ENCODE measurements at regions not wholly inside any gene's neighbourhood (a gene's known extent, or its start where the extent isn't known, plus 50 kb on each side); places are given as distances from the start of the nearest gene placed in this dataset.

GRCh38 chr5:174825587-174825986 lies 101.2 kb downstream of the MSX2 start:
- Histone ChIP-seq H3K4me3 (ENCODE audit: low read length) (no peak overlapping the region), H3K9ac (ENCODE audit: low read length) (no peak overlapping the region), H3K4me1 (ENCODE audit: control insufficient read depth, low read depth, low read length) (no peaks in the 10 kb centered on the region), H3K36me3 (ENCODE audit: control insufficient read depth, low read depth, low read length) (no peaks in the 10 kb centered on the region), H3K27ac (ENCODE audit: low read length) (no peak overlapping the region), H3K27me3 (ENCODE audit: control insufficient read depth, insufficient read depth, low read length) (no peaks in the 10 kb centered on the region), H3K9me3 (ENCODE audit: control insufficient read depth, low read depth, low read length) (no peaks in the 10 kb centered on the region)

GRCh38 chr5:174818430-174818829 lies 94.0 kb downstream of the MSX2 start:
- Histone ChIP-seq H3K9ac (ENCODE audit: low read length) (no peak overlapping the region), H3K9me3 (ENCODE audit: control insufficient read depth, low read depth, low read length) (no peaks in the 10 kb centered on the region), H3K4me1 (ENCODE audit: control insufficient read depth, low read depth, low read length) (no peaks in the 10 kb centered on the region)

GRCh38 chr5:174817610-174818009 lies 93.2 kb downstream of the MSX2 start:
- Histone ChIP-seq H3K9me3 (ENCODE audit: control insufficient read depth, low read depth, low read length) (no peaks in the 10 kb centered on the region), H3K36me3 (ENCODE audit: control insufficient read depth, low read depth, low read length) (no peaks in the 10 kb centered on the region), H3K4me3 (ENCODE audit: low read length) (no peak overlapping the region), H3K4me1 (ENCODE audit: control insufficient read depth, low read depth, low read length) (no peaks in the 10 kb centered on the region), H3K9ac (ENCODE audit: low read length) (no peak overlapping the region), H3K27me3 (ENCODE audit: control insufficient read depth, insufficient read depth, low read length) (no peaks in the 10 kb centered on the region), H3K27ac (ENCODE audit: low read length) (no peak overlapping the region)

More at GRCh38 chr5:174818430-174818829, 94.0 kb downstream of the MSX2 start:
- Histone ChIP-seq H3K36me3 (ENCODE audit: control insufficient read depth, low read depth, low read length) (no peaks in the 10 kb centered on the region), H3K27me3 (ENCODE audit: control insufficient read depth, insufficient read depth, low read length) (no peaks in the 10 kb centered on the region), H3K27ac (ENCODE audit: low read length) (no peak overlapping the region), H3K4me3 (ENCODE audit: low read length) (no peak overlapping the region)

- H3K4me3 ChIP-seq (ENCODE audit: low read length), result no peak overlapping the region
- H3K9me3 ChIP-seq (ENCODE audit: control insufficient read depth, low read depth, low read length), result no peaks in the 10 kb centered on the region
- no peak overlapping the region for H3K27ac ChIP-seq (ENCODE audit: low read length)
- H3K27me3 ChIP-seq (ENCODE audit: control insufficient read depth, insufficient read depth, low read length), result no peaks in the 10 kb centered on the region
- no peaks in the 10 kb centered on the region for H3K4me1 ChIP-seq (ENCODE audit: control insufficient read depth, low read depth, low read length)
- H3K36me3 ChIP-seq (ENCODE audit: control insufficient read depth, low read depth, low read length), result no peaks in the 10 kb centered on the region
- no peak overlapping the region for H3K9ac ChIP-seq (ENCODE audit: low read length)
Observed at GRCh38 chr5:174816858-174817257, 92.5 kb downstream of the MSX2 start.

DNA sequence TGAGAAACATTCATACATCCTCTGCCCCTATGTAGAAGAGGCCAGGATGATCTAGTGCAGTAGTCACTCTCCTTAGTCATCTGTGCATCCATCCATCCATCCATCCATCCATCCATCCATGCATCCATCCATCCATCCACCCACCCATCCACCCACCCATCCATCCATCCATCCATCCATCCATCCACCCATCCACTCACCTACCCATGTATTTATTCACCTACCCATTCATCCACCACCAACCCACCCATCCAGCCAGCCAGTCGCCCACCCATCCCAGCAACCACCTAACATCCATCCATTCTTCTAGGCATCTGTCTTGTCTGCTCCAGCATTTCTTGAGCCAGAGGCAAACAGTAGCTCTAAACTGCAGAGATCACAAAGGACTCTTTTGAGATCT lies 87.1 kb downstream of the MSX2 start:
- no peak overlapping the region for H3K4me3 ChIP-seq (ENCODE audit: low read length)
- no peaks in the 10 kb centered on the region for H3K9me3 ChIP-seq (ENCODE audit: control insufficient read depth, low read depth, low read length)
- H3K4me1 ChIP-seq (ENCODE audit: control insufficient read depth, low read depth, low read length), result no peaks in the 10 kb centered on the region
- H3K9ac ChIP-seq (ENCODE audit: low read length), result no peak overlapping the region
- no peaks in the 10 kb centered on the region for H3K36me3 ChIP-seq (ENCODE audit: control insufficient read depth, low read depth, low read length)
- no peak overlapping the region for H3K27ac ChIP-seq (ENCODE audit: low read length)
- H3K27me3 ChIP-seq (ENCODE audit: control insufficient read depth, insufficient read depth, low read length), result no peaks in the 10 kb centered on the region

DNA sequence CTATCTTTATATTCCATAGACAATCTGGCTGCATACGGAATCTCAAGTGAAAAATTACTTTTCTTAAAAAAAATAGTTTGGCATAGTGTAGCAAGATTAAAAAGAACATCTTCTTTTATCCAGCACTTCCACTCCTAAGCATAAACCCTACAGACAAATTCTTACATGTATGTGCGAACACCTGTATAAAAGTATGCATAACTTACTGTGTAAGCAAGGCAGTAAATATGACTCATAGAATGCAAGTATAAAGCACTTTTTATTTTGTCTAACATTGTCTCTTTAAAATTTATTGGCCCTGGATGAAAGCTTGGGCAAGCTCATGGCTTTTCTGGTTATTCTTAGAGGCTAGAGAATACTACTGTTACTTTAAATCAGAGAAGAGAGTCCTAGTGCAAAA lies 86.4 kb downstream of the MSX2 start:
- Histone ChIP-seq H3K9ac (ENCODE audit: low read length) (no peak overlapping the region), H3K27me3 (ENCODE audit: control insufficient read depth, insufficient read depth, low read length) (no peaks in the 10 kb centered on the region), H3K27ac (ENCODE audit: low read length) (no peak overlapping the region), H3K4me1 (ENCODE audit: control insufficient read depth, low read depth, low read length) (no peaks in the 10 kb centered on the region), H3K36me3 (ENCODE audit: control insufficient read depth, low read depth, low read length) (no peaks in the 10 kb centered on the region), H3K4me3 (ENCODE audit: low read length) (no peak overlapping the region), H3K9me3 (ENCODE audit: control insufficient read depth, low read depth, low read length) (no peaks in the 10 kb centered on the region)

- no peak overlapping the region for H3K4me3 ChIP-seq (ENCODE audit: low read length)
- H3K27ac ChIP-seq (ENCODE audit: low read length), result no peak overlapping the region
- no peaks in the 10 kb centered on the region for H3K27me3 ChIP-seq (ENCODE audit: control insufficient read depth, insufficient read depth, low read length)
- no peaks in the 10 kb centered on the region for H3K36me3 ChIP-seq (ENCODE audit: control insufficient read depth, low read depth, low read length)
- H3K9me3 ChIP-seq (ENCODE audit: control insufficient read depth, low read depth, low read length), result no peaks in the 10 kb centered on the region
- no peaks in the 10 kb centered on the region for H3K4me1 ChIP-seq (ENCODE audit: control insufficient read depth, low read depth, low read length)
- no peak overlapping the region for H3K9ac ChIP-seq (ENCODE audit: low read length)
Observed at GRCh38 chr5:174807471-174807870, 83.1 kb downstream of the MSX2 start.

GRCh38 chr5:174806729-174807128 lies 82.3 kb downstream of the MSX2 start:
- Histone ChIP-seq H3K4me1 (ENCODE audit: control insufficient read depth, low read depth, low read length) (no peaks in the 10 kb centered on the region), H3K4me3 (ENCODE audit: low read length) (no peak overlapping the region), H3K36me3 (ENCODE audit: control insufficient read depth, low read depth, low read length) (no peaks in the 10 kb centered on the region), H3K9ac (ENCODE audit: low read length) (no peak overlapping the region), H3K27me3 (ENCODE audit: control insufficient read depth, insufficient read depth, low read length) (no peaks in the 10 kb centered on the region), H3K9me3 (ENCODE audit: control insufficient read depth, low read depth, low read length) (no peaks in the 10 kb centered on the region), H3K27ac (ENCODE audit: low read length) (no peak overlapping the region)

DNA sequence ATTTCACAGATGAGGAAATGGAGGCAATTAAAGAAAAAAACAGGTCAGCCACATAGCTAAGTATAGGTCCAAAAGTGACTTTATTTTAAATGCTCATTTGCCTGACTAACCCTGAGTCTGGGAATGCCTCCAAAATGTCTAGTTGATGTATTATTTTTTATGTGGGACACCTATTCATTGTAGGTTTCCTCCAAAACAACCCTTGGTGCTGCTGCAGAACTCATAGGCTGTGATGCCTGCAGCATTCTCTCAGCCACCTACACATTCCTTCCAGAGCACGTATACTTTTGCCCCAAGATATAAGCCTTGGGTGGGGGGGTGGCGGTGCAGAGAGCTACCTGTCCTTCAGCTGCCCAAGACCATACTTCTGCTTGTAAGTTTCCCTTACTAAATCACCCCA lies 77.4 kb downstream of the MSX2 start:
- H3K9ac ChIP-seq (ENCODE audit: low read length), result no peak overlapping the region
- H3K27me3 ChIP-seq (ENCODE audit: control insufficient read depth, insufficient read depth, low read length), result no peaks in the 10 kb centered on the region
- H3K36me3 ChIP-seq (ENCODE audit: control insufficient read depth, low read depth, low read length), result no peaks in the 10 kb centered on the region
- no peak overlapping the region for H3K4me3 ChIP-seq (ENCODE audit: low read length)
- H3K27ac ChIP-seq (ENCODE audit: low read length), result no peak overlapping the region
- H3K9me3 ChIP-seq (ENCODE audit: control insufficient read depth, low read depth, low read length), result no peaks in the 10 kb centered on the region
- no peaks in the 10 kb centered on the region for H3K4me1 ChIP-seq (ENCODE audit: control insufficient read depth, low read depth, low read length)

DNA sequence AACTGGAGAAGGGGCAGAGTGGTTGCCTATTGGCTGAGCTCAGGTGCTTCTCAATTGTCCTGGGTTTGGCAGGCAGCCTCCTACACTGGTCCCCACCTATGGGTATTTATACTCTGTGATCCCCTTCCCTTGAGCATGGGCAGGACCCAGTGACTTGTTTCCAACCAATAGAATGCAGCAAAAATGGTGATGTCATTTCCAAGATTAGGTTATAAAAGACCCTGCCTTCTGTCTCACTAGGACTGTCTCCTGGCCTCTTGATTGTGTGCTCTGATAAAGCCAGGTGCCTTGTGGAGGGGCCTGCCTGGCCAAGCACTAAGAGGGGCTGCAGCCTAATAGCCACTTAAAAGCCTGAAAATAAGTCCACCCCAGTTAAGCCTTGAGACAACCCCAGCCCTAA lies 76.1 kb downstream of the MSX2 start:
- Histone ChIP-seq H3K4me1 (ENCODE audit: control insufficient read depth, low read depth, low read length) (no peaks in the 10 kb centered on the region), H3K9ac (ENCODE audit: low read length) (no peak overlapping the region), H3K27ac (ENCODE audit: low read length) (no peak overlapping the region), H3K36me3 (ENCODE audit: control insufficient read depth, low read depth, low read length) (no peaks in the 10 kb centered on the region), H3K27me3 (ENCODE audit: control insufficient read depth, insufficient read depth, low read length) (no peaks in the 10 kb centered on the region), H3K9me3 (ENCODE audit: control insufficient read depth, low read depth, low read length) (no peaks in the 10 kb centered on the region), H3K4me3 (ENCODE audit: low read length) (no peak overlapping the region)

DNA sequence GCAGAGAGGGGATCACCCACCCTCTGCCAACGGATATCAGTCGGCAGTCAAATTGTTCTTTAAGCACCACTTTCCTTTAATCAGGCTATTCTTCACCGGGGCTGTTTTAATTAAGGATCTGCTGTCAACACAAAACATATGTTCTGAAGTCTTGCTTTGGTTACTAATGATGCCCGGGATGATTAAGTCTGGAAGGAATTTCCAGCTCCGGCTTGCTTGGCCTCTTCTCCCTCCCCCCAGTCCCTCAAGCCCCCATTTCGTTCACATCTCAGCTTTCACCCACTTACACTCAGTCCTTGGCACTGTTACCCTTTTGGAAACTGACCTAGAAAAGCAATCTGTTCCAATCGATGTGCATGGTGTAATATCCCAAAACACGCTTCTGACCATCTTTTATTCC lies 74.7 kb downstream of the MSX2 start:
- Histone ChIP-seq H3K36me3 (ENCODE audit: control insufficient read depth, low read depth, low read length) (no peaks in the 10 kb centered on the region), H3K4me3 (ENCODE audit: low read length) (no peak overlapping the region), H3K27me3 (ENCODE audit: control insufficient read depth, insufficient read depth, low read length) (peaks cover 3% of the 10 kb centered on the region), H3K27ac (ENCODE audit: low read length) (no peak overlapping the region), H3K9ac (ENCODE audit: low read length) (no peak overlapping the region), H3K4me1 (ENCODE audit: control insufficient read depth, low read depth, low read length) (peaks cover 5% of the 10 kb centered on the region), H3K9me3 (ENCODE audit: control insufficient read depth, low read depth, low read length) (no peaks in the 10 kb centered on the region)

DNA sequence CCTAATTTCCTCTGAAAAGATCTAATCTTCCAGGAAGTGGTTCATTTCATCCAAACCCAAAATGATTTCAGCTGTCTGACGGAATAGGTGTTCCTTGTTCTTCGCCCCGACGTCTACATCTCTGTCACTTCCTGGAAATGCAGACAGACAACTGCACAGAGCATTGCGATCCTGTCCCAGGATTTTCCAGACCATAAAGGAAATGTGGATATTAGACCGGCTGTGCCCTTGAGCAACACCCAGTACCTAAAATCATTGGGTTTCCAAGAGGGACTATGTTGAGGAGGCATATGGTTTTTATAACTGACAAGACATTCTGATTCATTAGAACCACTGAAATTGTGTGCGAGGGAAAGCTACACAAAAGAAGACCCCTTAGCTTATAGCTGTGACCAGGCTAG lies 74.2 kb downstream of the MSX2 start:
- Histone ChIP-seq H3K9me3 (ENCODE audit: control insufficient read depth, low read depth, low read length) (no peaks in the 10 kb centered on the region), H3K27ac (ENCODE audit: low read length) (no peak overlapping the region), H3K4me3 (ENCODE audit: low read length) (no peak overlapping the region), H3K36me3 (ENCODE audit: control insufficient read depth, low read depth, low read length) (no peaks in the 10 kb centered on the region), H3K4me1 (ENCODE audit: control insufficient read depth, low read depth, low read length) (peaks cover 5% of the 10 kb centered on the region), H3K9ac (ENCODE audit: low read length) (no peak overlapping the region), H3K27me3 (ENCODE audit: control insufficient read depth, insufficient read depth, low read length) (peaks cover 5% of the 10 kb centered on the region)

Measured in iPS-18a (cell line).